ENCODE measurements at regions not wholly inside any gene's neighbourhood (a gene's known extent, or its start where the extent isn't known, plus 50 kb on each side); places are given as distances from the start of the nearest gene placed in this dataset.

GRCh38 chr4:54574500-54574899, 83.3 kb upstream of the KIT start:
- TF ChIP-seq CTCF (IDR thresholded peaks at IDR 0.05; ENCODE audit: insufficient read depth, low read length) (no peak), POLR2AphosphoS5 (IDR thresholded peaks at IDR 0.05; ENCODE audit: low read depth) (no peak), GABPA (IDR thresholded peaks at IDR 0.05; ENCODE audit: low read depth) (no peak), REST (IDR thresholded peaks at IDR 0.05; ENCODE audit: insufficient replicate concordance, low read depth) (no peak)

Data from HL-60 (cell line).